HEK293T (cell line): ENCODE measurements at regions not wholly inside any gene's neighbourhood (a gene's known extent, or its start where the extent isn't known, plus 50 kb on each side); places are given as distances from the start of the nearest gene placed in this dataset.

Source experiments
- BHLHE40 ChIP-seq: fragments of 450-650 bp; IDR thresholded peaks from 2 replicates; pipeline ENCODE4 v1.6.1; 2016; ENCODE audit warnings: mild to moderate bottlenecking, moderate library complexity, borderline replicate concordance
- HDGF ChIP-seq: fragments of 450-650 bp; IDR thresholded peaks from 2 replicates; pipeline ENCODE4 v1.6.1; 2017; ENCODE audit warnings: antibody characterized with exemption, borderline replicate concordance
- SP1 ChIP-seq: fragments of 450-650 bp; IDR thresholded peaks from 2 replicates; pipeline ENCODE4 v1.6.1; 2017
- TARDBP ChIP-seq: fragments of 450-650 bp; IDR thresholded peaks from 2 replicates; pipeline ENCODE4 v1.6.1; 2016
- ZNF384 ChIP-seq: fragments of 450-650 bp; IDR thresholded peaks from 2 replicates; pipeline ENCODE4 v1.6.1; 2016

DNA sequence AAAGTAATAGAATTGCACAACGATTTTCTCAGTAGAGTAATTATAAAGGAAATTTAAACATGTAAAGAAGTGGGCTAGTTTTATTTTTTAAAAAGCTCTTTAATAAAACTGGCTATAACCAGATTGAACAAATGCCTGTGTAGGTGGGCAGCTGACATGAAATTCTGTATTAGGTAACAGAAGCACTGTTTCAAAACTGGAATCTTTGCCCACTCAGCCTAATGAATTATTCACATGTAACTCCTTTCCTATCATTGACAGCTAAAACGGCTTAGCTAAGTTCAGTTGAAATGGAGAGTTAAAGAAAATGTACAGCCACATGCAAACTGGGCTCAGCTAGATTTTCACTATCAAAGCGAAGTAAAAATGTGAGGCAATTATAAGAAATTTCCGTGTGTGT, 1300.1 kb upstream of the ACO1 start:
- TF ChIP-seq BHLHE40: no peak
- TF ChIP-seq SP1: no peak
- no peak for TF ChIP-seq HDGF
- no peak for TF ChIP-seq TARDBP
- TF ChIP-seq ZNF384: no peak
